PC-3 (cell line): ENCODE measurements at regions not wholly inside any gene's neighbourhood (a gene's known extent, or its start where the extent isn't known, plus 50 kb on each side); places are given as distances from the start of the nearest gene placed in this dataset.

Source experiments
- ATAC-seq: fragments of 200-7000 bp; cut with Tn5 transposase; 2 replicates; pipeline ENCODE4 v1.9.1; 2020; ENCODE audit warnings: mild to moderate bottlenecking, moderate library complexity
- BruUV-seq: library from RNA; stranded (reverse); fragments of 400-500 nt; replicated peaks from 2 replicates; lab custom pipeline; 2021; lab: Mats Ljungman, UMichigan
- CTCF ChIA-PET: fragments of 300-600 bp; sonication (Branson Sonifier 250); formaldehyde crosslinking; loops from one replicate; lab custom pipeline; 2022; ENCODE audit warnings: antibody characterized with exemption; lab: Charles Lee
- POLR2A ChIA-PET: fragments of 300-600 bp; sonication (Branson Sonifier 250); formaldehyde crosslinking; loops from one replicate; lab custom pipeline; 2022; ENCODE audit warnings: antibody characterized with exemption; ENCODE audit not compliant: unreplicated experiment; lab: Charles Lee
- DNase-seq: peaks from one replicate; pipeline ENCODE4 v3.0.0-alpha.2; 2015
- H2AFZ ChIP-seq: fragments of 300-600 bp; sonication (generic); 2 replicates; pipeline ENCODE4 v1.6.0; 2016; ENCODE audit warnings: antibody characterized with exemption, low read length
- H3F3A ChIP-seq: fragments of 300-600 bp; sonication (generic); one replicate; pipeline ENCODE4 v1.6.0; 2017; ENCODE audit warnings: antibody characterized with exemption, low read length, control low read depth, mild to moderate bottlenecking; ENCODE audit not compliant: unreplicated experiment
- H3K27ac ChIP-seq: fragments of 300-600 bp; sonication (generic); 2 replicates; pipeline ENCODE4 v1.5.1; 2016; ENCODE audit warnings: mild to moderate bottlenecking, low read length
- H3K27me3 ChIP-seq: fragments of 300-600 bp; sonication (generic); 2 replicates; pipeline ENCODE4 v1.6.1; 2016; ENCODE audit warnings: low read length, mixed read lengths
- H3K36me3 ChIP-seq: fragments of 300-600 bp; sonication (generic); 2 replicates; pipeline ENCODE4 v1.6.1; 2016; ENCODE audit warnings: low read depth, mixed run types, low read length, mixed read lengths
- H3K4me1 ChIP-seq: fragments of 300-600 bp; sonication (generic); 2 replicates; pipeline ENCODE4 v1.5.1; 2016; ENCODE audit warnings: low read length; ENCODE audit not compliant: insufficient read depth
- H3K4me2 ChIP-seq: fragments of 300-600 bp; sonication (generic); 2 replicates; pipeline ENCODE4 v1.6.0; 2016; ENCODE audit warnings: low read length
- H3K4me3 ChIP-seq: fragments of 300-600 bp; sonication (generic); 2 replicates; pipeline ENCODE4 v1.5.1; 2016; ENCODE audit warnings: mild to moderate bottlenecking, low read length, mixed read lengths
- H3K79me2 ChIP-seq: fragments of 300-600 bp; sonication (generic); 2 replicates; pipeline ENCODE4 v1.6.1; 2017; ENCODE audit warnings: low read length, mixed read lengths
- H3K9ac ChIP-seq: fragments of 300-600 bp; sonication (generic); 2 replicates; pipeline ENCODE4 v1.6.0; 2016; ENCODE audit warnings: mild to moderate bottlenecking, low read length
- H3K9me2 ChIP-seq: fragments of 300-600 bp; sonication (generic); replicated peaks from 2 replicates; pipeline ENCODE4 v1.6.1; 2016; ENCODE audit warnings: mixed run types, low read length, mixed read lengths
- H3K9me3 ChIP-seq: fragments of 300-600 bp; sonication (generic); 2 replicates; pipeline ENCODE4 v1.6.1; 2016; ENCODE audit warnings: low read length, mixed read lengths
- H4K20me1 ChIP-seq: fragments of 300-600 bp; sonication (generic); 2 replicates; pipeline ENCODE4 v1.6.1; 2016; ENCODE audit warnings: low read length, mixed read lengths
- EZH2 ChIP-seq: fragments of 300-600 bp; sonication (generic); IDR thresholded peaks from one replicate; pipeline ENCODE4 v1.6.1; 2017; ENCODE audit warnings: antibody characterized with exemption, mild to moderate bottlenecking, low read length; ENCODE audit not compliant: unreplicated experiment
- EZH2phosphoT487 ChIP-seq: fragments of 300-600 bp; sonication (generic); IDR thresholded peaks from 2 replicates; pipeline ENCODE4 v1.6.1; 2018; ENCODE audit warnings: mild to moderate bottlenecking, antibody characterized with exemption, low read length, borderline replicate concordance
- intact Hi-C: fragments of 100-400 bp; cut with micrococcal nuclease; formaldehyde crosslinking; loops from 2 replicates; pipeline ENCODE4 v1.9.0; 2023
- TF ChIP-seq, protein P1 (sequence below): fragments of 300-600 bp; sonication (generic); conservative IDR thresholded peaks from 2 replicates; pipeline ENCODE4 v1.5.1; 2017; ENCODE audit warnings: antibody characterized with exemption, low read depth, mild to moderate bottlenecking, low read length

DNA sequence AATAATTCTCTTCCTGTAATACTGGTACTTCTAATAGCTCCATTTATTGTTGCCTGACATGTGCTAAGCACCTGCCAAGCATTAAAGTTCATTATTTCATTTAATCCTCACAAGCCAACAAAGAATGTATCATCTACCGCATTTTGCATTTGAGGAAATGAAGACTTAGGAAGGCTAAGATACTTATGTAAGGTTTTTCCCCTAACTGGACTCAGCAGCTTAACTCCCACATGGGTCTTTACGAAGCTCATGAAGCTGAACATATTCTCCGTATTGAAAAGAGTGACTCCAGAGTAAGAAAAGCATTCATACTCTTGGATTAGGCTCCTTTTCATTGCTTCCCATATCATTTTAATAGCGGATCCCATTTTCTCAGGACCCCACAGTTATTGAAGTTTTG lies 155.7 kb upstream of the TMEM72 start:
- Histone ChIP-seq H4K20me1 (no peaks in the 10 kb centered on the region), H3F3A (no peaks in the 10 kb centered on the region), H3K79me2 (no peaks in the 10 kb centered on the region), H3K9ac (peak overlapping the region; percentile 45), H3K9me2 (no peaks in the 10 kb centered on the region), H3K9me3 (no peaks in the 10 kb centered on the region), H3K36me3 (no peaks in the 10 kb centered on the region), H3K4me1 (peaks cover 38% of the 10 kb centered on the region), H3K27ac (peak overlapping the region; percentile 85), H2AFZ (no peak overlapping the region), H3K4me3 (no peak overlapping the region), H3K27me3 (no peaks in the 10 kb centered on the region), H3K4me2 (peak overlapping the region; percentile 58)
- TF ChIP-seq EZH2phosphoT487 (no peak), EZH2 (no peak)
- TF ChIP-seq, protein P1, sequence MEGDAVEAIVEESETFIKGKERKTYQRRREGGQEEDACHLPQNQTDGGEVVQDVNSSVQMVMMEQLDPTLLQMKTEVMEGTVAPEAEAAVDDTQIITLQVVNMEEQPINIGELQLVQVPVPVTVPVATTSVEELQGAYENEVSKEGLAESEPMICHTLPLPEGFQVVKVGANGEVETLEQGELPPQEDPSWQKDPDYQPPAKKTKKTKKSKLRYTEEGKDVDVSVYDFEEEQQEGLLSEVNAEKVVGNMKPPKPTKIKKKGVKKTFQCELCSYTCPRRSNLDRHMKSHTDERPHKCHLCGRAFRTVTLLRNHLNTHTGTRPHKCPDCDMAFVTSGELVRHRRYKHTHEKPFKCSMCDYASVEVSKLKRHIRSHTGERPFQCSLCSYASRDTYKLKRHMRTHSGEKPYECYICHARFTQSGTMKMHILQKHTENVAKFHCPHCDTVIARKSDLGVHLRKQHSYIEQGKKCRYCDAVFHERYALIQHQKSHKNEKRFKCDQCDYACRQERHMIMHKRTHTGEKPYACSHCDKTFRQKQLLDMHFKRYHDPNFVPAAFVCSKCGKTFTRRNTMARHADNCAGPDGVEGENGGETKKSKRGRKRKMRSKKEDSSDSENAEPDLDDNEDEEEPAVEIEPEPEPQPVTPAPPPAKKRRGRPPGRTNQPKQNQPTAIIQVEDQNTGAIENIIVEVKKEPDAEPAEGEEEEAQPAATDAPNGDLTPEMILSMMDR: no peak
- no TSS peak for BruUV-seq
- intact Hi-C loops: loop anchor here (10.0 kb wide), 1 partner anchor 79 kb away; no protein-coding TSS in a partner anchor
- ATAC-seq (no peak), DNase-seq (no peak)
- ChIA-PET POLR2A (no interaction called here), CTCF (no interaction called here)

DNA sequence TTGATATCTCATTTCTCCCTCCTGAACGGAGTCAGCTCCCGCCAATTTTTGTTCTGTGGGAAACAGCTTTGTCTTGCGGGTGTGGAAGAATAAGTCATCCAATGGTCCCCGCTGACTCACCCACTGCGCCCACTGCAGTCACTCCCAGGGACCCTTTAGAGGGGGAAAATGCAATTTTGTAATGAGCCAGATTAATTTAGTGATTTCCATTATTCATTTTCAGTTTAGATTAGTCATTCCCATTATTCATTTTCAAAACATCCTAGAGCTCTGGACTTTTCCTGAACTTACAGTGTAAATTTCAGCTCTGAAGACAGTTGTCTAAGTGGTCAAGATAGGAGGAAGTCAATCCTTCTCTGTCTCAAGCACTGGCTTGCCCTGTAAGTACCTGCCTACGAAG lies 154.9 kb upstream of the TMEM72 start:
- no peaks in the 10 kb centered on the region for H3K36me3 ChIP-seq
- H3F3A ChIP-seq: no peaks in the 10 kb centered on the region
- H3K79me2 ChIP-seq: no peaks in the 10 kb centered on the region
- BruUV-seq: no TSS peak
- H3K4me3 ChIP-seq: peak overlapping the region; percentile 21; the same call in 1 of the 2 replicates
- H3K9me2 ChIP-seq: no peaks in the 10 kb centered on the region
- intact Hi-C loops: loop anchor here (10.0 kb wide), 1 partner anchor 79 kb away; no protein-coding TSS in a partner anchor
- peaks cover 38% of the 10 kb centered on the region for H3K4me1 ChIP-seq
- H3K9me3 ChIP-seq: no peaks in the 10 kb centered on the region
- no peaks in the 10 kb centered on the region for H4K20me1 ChIP-seq
- CTCF ChIA-PET: no interaction called here
- peak overlapping the region; percentile 85 for H3K27ac ChIP-seq
- TF ChIP-seq EZH2: no peak
- TF ChIP-seq EZH2phosphoT487: no peak
- TF ChIP-seq, protein P1: no peak
- ATAC-seq (no peak), DNase-seq (peak; percentile 86)
- peak overlapping the region; percentile 45 for H3K9ac ChIP-seq
- POLR2A ChIA-PET: no interaction called here
- H2AFZ ChIP-seq: peak overlapping the region; percentile 6
- H3K4me2 ChIP-seq: peak overlapping the region; percentile 58
- H3K27me3 ChIP-seq: no peaks in the 10 kb centered on the region

DNA sequence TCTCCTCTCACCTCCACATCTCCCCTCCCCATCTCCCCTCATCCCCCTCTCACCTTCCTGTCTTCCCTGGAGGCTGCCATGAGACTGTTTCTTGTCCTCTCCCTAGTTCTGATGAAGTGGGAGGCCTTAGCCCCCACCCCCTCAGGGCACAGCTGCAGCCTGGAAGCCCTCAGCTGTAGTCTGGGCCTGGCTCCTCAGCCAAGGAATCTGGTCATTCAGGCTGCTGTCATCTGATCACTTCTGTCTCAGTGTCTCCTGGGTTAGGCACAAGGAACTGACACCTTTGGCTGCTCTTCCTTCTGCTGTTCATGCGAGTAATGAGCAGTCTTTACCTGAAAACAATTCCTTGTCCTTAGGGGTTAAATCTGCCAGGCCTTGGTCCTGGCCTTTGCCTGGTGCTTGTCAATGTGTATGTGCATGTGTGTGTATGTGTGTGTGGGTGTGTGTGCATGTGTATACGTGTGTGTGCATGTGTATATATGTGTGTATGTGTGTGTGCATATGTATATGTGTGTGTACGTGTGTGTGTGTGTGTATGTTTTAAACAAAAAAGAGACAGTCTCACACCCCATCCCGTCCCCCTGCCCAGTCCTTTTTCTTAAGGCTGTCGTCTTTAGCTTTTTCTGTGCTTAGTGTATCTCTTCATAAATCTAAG lies 153.5 kb upstream of the TMEM72 start:
- Histone ChIP-seq H3K4me1 (peaks cover 23% of the 10 kb centered on the region), H2AFZ (no peak overlapping the region), H3K36me3 (no peaks in the 10 kb centered on the region), H3K79me2 (no peaks in the 10 kb centered on the region), H3K9ac (no peak overlapping the region), H3K4me2 (no peak overlapping the region), H3K4me3 (no peak overlapping the region), H3K27ac (no peak overlapping the region), H4K20me1 (no peaks in the 10 kb centered on the region), H3K27me3 (no peaks in the 10 kb centered on the region), H3F3A (no peaks in the 10 kb centered on the region), H3K9me3 (no peaks in the 10 kb centered on the region), H3K9me2 (no peaks in the 10 kb centered on the region)
- ATAC-seq: no peak
- CTCF ChIA-PET: no interaction called here
- intact Hi-C loops: loop anchor here (10.0 kb wide), 1 partner anchor 77 kb away; no protein-coding TSS in a partner anchor
- no TSS peak for BruUV-seq
- no peak for DNase-seq
- TF ChIP-seq, protein P1: no peak
- TF ChIP-seq EZH2 (no peak), EZH2phosphoT487 (no peak)
- POLR2A ChIA-PET: no interaction called here
